HG02884 (cell line): ENCODE measurements at regions not wholly inside any gene's neighbourhood (a gene's known extent, or its start where the extent isn't known, plus 50 kb on each side); places are given as distances from the start of the nearest gene placed in this dataset.

Source experiments
- ATAC-seq: cut with Tn5 transposase; IDR thresholded peaks from one replicate; pipeline ENCODE4 v1.9.1; 2021; ENCODE audit warnings: mild to moderate bottlenecking, moderate library complexity; ENCODE audit not compliant: unreplicated experiment

DNA sequence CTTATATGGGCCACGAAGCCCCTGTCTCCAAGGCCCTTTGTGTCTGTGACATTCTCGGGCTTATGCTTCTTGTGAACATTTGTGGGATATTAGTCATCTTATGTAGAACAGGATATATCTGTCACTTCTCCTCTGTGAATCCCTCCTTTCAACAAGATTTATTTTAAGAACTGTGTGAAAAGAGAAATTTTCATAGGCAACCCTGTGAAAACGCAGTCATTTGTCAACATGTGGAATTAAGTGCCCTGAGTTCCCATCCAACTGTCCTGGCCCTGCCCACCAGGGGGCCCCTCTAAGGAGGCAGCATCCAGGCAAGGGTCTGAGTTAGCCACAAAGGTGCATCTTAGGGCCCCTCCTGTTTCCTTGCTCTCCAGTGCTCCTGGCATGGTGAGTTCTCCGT, 76.8 kb upstream of the CHRNA7 start:
- ATAC-seq = no peak

DNA sequence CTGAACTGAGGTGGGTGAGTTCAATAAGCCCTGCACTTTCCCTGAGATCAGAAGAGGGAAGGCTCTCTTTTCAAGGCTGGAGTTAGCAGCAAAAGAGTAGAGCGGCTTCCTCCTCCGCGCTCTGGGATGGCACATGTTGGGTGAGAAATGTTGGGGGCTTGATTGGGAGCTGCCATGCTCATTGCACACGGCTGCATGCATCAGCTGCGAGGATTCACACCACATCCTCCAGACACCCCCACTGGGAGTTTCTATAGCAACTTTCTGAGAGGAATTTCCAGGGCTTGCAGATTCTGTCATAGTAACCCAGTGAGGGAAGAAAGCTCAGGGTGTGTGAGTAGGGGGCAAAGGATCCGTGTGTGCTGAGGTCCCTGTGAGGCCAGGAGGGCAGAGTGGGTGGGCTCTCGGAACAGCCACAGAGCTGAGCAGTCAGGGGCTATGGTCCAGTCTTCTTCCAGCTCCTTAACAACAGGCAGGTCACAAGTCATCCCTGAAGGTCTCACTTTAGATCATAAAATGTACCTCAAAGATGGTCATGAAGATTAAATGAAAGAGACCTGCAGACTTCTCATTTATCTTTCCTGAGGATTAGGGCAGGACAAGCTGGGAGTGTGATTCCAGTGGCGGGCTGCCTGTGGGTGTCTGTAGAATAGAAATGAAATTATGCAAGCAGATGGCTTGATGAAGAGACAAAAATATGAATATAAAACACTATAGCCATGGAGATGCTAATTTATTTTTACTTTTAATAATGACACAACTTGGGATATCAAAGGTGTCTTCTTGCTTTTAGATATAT, 75.7 kb upstream of the CHRNA7 start:
- ATAC-seq = no peak

- ATAC-seq = no peak
Measured at GRCh38 chr15:31955734-31956133, 74.6 kb upstream of the CHRNA7 start.

- no peak for ATAC-seq
Measured at GRCh38 chr15:31957581-31957980, 72.7 kb upstream of the CHRNA7 start.

- ATAC-seq = no peak
Measured at GRCh38 chr15:31964586-31965307, 65.6 kb upstream of the CHRNA7 start.

GRCh38 chr15:31970007-31970406, 60.3 kb upstream of the CHRNA7 start:
- no peak for ATAC-seq

DNA sequence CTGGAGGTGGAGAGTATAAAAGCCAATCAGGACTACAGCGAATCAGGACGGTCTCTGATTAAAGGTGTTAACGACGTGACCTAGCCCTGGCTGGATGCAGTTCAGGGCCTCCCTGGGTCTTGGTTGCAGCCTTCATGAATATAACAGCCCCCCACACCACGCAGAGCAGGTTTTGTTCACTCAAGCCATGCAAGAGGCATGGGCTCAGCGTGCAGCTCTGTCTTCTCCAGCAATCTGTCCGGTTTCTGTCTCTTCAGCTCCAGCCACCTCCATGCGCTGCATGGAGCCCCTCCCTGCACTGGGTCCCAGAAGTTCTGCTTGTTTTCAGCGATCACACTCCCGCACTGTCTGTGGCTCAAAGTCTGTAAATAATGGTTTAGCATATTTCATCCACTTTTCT, 57.1 kb upstream of the CHRNA7 start:
- ATAC-seq = no peak

DNA sequence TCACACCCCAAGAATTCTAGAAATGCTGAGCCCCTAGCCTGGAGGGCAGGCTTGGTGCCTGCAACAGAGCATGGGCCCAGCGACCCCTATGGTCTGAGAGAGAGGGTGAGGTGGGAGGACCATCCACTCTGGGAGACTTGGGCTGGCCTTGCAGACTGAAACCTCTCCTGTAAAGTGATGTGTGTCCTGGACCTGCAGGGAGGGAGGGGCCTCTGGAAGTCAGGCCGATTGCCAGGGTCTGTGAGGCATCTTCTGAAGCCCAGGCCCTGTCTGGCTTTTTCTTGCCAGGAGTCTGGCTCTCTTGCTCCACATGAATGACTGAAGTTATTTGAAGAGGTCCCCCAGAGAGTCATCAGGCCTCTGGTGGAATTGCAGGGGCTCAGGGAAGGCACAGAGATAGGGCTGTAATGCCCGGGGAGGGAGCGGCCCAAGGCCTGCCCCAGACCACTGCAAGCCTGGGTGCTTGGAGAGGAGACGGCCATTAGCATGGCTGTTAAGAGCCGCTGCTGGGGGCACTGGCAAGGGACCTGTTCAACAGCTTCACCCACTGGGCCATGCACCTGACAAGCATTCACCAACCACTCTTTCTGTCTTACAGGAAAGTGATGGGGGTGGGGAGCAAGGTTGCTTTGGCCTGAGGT, 56.0 kb upstream of the CHRNA7 start:
- no peak for ATAC-seq

- no peak for ATAC-seq
Measured at GRCh38 chr15:31974855-31975829, 55.2 kb upstream of the CHRNA7 start.

- ATAC-seq = no peak
Measured at GRCh38 chr15:31975830-31976229, 54.5 kb upstream of the CHRNA7 start.

DNA sequence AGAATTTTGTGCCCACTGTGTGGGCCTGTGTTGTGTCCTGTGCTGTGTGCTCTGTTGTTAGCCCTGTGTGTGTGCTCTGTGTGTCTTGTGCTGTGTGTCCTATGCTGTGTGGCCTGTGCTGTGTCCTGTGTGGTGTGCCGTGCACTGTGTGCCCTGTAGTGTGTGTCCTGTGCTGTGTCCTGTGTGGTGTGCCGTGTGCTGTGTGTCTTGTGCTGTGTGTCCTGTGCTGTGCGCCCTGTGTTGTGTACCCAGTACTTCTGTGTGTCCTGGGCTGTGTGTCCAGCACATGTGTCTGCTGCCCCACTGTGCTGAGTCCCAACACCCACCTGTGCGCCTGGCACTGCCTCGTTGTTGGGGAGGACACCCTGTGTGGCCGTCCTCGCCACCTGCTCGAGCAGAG, 53.2 kb upstream of the CHRNA7 start:
- no peak for ATAC-seq

DNA sequence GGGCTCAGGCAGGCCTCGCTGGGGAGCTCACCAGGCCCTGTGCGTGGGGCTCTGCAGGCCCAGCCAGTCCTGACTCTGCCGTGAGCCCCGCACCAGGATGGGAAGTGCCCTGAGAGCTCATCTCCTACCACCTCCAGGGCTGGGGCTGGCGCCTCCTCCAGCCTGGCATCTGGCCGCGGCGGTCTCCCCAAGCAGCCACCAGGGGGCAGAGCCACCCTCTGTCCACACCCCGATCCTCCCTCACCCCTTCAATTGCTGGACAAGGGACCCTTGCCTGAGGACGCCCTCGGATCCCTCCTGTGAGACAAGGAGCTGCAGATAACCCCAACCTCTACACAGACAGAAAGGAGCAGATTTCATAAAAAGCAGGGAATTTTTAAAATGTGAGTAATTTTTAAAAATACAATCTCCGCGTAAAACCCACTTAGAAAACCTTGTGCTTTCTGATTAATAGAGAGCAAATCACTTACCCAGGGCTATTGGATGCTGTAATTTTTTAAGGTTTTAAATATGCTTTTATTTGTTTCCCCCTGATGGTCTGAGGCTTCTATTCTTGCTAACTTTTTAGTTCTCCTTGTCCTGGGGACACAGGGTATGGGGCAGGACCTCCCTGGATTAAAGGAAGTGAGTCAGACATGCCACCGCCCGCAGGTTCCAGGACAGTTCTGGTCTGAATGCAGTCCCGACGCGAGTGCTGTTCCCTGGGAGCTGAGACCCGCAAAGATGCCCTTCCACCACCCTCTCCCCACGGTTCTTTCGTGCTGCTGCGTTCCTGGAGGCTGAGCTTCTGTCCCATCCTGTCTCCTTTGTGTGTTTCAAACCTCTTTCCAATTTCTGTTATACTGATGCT, 52.3 kb upstream of the CHRNA7 start:
- ATAC-seq = peak; percentile 52
